NCI-H510A (cell line): ENCODE measurements at regions not wholly inside any gene's neighbourhood (a gene's known extent, or its start where the extent isn't known, plus 50 kb on each side); places are given as distances from the start of the nearest gene placed in this dataset.

Experiments
- DNase-seq: peaks from one replicate; lab custom pipeline; 2025; lab: John Stamatoyannopoulos, UW

DNA sequence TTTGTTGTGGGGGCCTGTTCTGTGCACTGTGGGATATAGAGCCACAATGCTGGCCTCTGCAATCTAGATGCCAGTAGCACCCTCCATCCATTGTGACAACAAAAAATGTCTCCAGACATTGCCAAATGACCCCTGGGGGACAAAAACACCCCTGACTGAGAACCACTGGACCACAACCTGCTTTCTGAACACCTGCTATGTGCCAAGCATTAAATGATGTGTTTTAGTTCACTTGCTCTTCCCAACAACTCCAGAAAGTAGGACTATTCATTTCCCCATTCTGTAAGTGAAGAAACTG, 367.0 kb upstream of the ERCC4 start:
- no peak for DNase-seq

DNA sequence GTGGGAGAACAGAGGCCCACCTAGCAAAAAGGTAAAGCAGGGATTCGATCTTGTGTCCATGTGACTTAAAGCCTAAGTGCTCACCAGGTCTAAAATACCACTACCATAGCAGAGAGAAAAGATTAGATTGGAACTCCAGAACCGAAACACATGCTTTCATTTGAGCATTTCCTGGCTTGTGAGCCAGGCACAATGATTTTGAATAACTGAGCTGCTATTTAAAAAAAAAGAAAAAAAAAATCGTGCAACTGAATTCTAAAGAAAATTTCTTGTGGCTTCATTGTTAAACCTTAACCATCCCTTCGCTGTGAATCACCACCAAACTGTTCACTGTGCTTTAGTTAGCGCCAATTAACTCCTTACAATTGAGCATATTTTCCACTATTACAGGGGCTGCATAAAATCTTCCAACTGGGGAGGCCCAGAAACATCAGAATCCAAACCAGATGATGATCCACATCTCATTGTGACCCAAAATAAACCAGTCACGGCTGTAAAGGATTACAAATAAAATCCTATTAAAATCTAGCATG, 366.4 kb upstream of the ERCC4 start:
- no peak for DNase-seq

DNA sequence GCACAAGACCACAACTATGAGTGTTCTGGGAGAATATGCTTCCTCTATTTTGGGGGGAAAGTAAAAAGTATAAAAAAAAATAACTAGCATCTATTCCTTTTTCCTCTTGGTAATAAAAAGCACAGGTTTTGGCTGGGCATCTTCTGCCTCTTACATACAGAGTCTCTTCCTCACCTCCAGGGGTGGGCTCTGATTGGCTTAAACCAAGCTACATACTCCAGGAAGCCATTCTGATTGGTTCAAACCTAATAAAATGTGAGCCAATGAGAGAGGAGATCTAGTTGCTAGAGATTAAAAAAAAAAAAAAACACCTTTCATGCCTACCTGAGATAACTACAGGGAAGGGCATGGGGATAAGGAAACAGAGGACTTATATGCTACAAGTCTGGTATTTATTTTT, 365.9 kb upstream of the ERCC4 start:
- no peak for DNase-seq

DNA sequence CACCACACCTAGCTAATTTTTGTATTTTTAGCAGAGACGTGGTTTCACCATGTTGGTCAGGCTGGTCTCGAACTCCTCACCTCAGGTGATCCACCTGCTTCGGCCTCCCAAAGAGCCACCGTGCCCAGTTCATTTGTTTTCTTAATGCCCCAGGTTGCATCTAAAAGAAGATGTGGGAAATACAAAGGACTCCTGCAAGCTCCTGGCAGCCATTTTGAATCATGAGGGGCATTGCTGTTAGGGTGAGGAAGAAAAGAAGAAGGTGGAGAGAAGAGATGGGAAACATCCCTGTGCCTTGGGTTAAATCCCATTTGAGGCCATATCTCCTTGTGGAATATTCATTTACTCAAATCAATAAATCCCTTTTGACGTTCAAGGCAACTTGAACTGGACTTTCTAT, 365.3 kb upstream of the ERCC4 start:
- no peak for DNase-seq

DNA sequence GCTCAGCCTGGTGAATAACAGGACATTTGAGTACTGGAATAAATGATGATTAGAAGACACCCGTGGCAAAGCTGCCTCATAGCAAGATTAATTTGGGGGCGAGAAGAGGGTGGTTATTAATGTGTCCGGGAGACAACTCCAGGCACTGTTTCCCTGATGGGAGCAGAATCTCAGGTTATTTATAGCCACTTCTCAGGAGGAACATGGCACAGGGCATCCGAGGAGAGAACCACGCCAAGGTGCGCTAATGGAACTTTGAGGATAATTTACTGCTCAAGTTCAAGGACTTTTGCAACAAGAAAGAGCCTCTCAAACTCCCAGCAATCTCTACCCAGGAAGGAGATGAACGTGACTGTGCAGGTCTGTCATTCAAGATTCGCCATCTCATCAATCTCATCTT, 362.5 kb upstream of the ERCC4 start:
- no peak for DNase-seq

DNA sequence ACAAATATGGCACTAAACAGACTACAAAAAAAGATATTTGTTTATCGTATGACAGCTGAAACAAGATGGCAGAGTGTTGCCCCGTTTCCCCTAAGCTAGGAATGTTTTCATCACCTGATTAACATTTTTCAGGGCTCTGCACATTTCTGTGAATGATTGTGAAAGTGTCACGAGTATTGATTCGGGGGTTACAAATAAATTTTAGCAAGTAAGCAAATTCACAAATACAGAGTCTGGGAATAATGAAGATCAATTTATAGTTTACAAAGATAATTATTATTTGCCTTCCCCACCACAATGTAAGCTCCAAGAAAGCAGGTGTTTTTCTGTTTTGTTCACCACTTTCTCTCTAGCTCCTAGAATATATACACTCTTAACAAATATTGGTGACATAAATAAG, 361.2 kb upstream of the ERCC4 start:
- DNase-seq, result no peak

DNA sequence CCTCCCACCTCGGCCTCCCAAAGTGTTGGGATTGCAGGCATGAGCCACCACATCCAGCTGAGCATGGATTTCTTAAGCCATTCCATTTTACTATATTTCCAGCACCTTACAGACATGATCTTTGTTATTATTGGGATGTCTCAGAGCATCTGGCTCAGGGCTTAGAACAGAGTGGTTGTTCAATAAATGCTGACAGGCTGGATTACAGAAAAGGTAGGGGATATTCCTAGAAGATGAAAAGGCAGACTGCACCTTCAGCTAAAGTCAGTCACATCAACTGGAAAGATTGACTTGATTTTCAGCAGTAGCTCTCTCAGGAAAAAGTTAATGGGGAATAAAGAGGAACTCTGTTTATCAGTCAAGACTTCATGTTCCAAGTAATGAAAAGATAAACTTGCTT, 360.3 kb upstream of the ERCC4 start:
- DNase-seq, result no peak

DNA sequence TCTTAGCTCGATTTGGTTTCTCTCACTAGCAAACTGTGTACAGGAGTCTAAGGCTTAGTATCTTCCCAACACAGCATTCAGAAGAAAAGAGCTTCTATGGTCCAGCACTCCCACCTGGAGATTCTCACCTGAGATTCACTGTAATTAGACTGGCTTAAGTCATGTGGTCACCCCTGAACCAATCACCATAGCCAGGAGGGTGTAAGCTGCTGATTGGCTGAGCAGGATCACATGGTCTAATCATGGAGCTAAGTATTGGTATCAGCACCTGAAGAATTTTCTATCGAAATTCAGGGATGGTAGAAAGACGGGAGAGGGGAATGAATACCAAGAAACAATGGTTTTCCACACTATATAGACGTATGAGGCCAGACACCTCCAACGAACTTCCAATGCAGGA, 359.8 kb upstream of the ERCC4 start:
- no peak for DNase-seq

DNA sequence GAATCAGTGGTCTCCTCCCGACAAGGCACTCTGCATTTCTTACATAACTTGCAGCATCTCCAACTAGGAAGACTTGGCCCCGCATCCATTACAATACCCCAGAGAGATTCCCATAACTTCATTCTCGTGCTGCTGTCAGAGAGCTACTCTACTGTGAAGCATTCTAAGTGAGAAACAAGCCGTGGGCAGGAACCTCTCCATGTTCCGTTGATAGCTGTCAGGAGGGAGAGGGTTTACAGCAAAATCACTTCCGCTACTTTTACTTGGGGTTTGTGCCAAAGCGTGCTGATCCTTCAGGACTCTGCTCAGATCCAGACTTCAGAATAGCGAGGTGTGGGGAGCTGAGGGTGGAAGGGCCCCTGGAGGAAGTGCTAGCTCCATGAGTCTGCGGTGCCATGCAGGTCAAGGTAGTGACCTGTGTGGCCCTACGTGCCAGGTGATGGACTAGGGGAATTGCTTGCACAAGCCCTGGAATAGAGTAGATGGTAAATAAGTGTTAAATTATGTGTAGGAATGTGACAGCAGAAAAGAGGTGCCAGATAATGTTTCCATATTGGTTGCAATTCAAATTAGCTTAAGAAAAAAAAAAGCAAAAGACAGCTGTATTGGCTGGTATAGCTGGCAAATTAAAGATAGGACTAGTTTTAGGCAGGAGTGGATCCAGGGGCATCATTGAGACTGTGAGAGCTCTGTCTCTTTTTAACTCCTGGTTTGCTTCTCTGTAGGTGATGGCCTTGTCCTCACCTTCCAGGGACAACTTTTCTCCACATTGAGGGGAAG, 358.5 kb upstream of the ERCC4 start:
- DNase-seq, result no peak

DNA sequence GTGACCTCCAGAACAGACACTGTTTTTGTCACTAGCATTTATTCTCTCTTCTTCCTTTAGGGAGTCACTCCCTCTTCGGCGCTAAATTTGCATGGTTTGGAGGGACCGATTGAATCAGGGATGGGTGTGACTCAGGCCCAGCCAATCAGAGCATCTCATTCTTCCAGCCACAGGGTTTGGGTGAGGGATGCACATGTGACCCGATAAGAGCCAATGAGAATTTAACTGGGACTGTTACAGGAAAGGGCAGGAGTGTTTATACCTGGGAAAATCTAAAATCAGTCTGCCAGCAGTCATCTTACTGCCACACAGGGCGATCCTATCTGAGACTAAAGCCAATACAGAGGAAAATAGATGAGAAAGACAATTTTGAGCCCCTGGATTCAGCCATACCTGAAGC, 351.2 kb upstream of the ERCC4 start:
- DNase-seq, result no peak

DNA sequence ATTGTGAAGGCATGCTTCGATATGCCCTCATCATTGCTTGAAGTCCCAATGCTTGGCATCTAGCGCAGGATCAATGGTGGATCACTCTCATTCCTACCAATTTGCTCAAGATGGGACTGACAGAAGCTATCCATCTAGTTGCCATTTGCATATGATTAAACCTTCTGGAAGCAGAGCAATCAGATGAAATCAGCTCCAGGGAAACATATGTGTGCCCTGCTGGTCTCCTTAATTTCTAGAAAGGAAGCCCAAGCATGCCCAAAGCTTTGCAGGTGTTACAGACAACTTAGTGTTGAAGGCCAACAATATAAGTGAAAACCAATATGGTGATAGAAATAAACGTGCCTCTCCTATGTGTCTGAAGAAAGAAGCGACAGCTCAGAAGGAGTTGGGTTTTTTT, 350.0 kb upstream of the ERCC4 start:
- DNase-seq, result no peak

DNA sequence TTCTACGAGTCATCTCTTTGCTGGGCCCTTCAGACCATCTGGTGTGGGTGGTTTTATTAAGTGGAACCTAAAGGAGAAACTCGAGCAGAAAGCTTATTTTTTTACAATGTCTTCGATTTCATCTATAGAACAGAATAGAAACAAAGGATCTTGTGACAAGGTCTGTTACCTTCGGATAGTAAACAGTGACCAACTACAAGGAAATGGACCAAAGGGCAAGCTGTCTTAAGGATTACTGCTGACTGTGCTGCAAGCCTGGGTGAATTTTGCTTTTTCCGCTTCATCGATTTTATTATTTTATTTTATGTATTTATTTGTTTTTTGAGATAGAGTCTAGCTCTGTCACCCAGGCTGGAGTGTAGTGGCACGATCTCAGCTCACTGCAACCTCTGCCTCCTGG, 348.9 kb upstream of the ERCC4 start:
- no peak for DNase-seq

DNA sequence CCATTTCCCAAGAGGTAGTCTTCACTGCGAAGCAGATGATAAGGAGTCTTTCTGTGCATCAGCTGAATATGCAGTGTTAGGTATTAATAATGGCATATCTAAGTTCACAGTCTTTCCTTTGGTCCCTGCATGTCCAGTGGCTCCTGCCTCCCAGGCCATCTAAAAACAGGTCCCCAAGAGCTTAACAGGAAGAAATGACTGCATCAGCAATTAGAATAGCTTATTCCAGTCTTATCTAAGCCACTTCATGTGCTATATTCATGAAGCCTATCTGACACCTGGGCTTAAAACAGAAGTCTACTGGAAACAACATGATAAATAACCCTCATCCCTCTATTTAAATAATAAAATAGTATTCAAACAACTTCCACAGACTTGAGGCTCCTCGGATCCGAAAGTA, 346.1 kb upstream of the ERCC4 start:
- no peak for DNase-seq

DNA sequence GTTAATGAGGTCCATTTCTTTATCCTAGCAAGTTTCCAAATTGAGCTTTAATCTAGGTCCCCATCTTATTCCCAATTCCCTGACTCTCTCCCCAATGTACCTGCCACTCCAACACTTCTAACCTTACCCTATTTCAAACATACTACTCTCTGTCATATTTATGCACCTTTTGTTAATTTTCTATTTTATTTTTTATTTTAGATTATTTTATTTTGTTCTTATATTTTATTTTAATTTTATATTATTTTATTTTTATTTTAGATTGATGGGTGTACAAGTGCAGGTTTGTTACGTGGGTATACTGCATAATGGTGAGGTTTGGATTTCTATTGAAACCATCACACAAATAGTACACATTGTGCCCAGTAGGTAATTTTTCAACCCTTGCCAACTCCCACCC, 333.9 kb upstream of the ERCC4 start:
- DNase-seq, result no peak

DNA sequence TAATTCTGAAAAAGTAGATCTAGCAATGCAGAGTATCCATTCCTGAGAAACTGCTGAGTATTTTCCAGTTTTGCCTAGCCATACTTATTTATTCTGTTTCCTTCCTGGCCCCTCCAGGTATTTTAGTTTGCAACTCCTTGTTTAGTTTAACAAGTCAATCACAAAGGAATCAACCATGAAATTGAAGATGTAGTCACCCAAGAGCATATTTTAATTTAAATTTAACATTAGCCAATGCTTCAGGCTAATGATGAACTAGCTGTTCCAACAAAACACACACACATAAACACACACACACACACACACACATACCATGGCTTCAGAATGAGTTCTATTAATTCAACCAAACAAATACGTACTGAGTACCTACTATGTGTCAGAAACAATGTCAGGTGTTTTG, 332.8 kb upstream of the ERCC4 start:
- DNase-seq, result no peak

DNA sequence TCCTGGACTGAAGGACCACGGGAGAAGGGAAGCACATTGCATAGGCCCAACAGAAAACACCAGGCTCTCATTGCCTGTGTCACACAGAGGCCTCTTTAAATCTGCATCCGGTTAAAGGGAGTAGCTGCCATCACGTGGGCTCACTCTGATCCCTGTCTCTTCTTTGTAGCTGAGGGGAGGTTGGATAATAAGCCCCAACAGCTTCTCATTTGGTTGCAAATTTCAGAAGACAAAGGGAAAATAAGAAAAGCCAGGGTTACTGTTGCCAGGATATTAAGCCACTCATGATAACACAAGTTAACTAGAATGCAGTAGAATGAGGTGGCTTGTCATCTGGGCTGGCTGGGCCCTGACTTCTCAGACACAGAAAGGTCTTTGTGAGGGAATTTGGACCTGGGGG, 325.1 kb upstream of the ERCC4 start:
- no peak for DNase-seq

DNA sequence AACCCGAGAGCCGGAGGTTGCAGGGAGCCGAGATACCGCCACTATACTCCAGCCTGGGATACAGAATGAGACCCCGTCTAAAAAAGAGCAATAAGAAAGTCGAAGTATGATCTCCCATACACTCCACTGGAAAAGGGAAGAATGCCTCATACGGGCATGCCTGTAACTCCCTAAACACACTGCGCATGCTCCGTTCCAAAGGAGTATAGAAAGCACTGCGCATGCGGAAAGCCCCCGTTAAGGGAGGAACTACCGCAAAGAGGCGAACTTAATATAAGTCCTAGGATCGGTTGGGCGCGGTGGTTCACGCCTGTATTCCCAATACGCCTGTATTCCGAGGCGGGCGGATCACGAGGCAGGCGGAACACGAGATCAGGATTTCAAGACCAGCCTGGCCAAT, 313.1 kb upstream of the ERCC4 start:
- DNase-seq, result no peak

DNA sequence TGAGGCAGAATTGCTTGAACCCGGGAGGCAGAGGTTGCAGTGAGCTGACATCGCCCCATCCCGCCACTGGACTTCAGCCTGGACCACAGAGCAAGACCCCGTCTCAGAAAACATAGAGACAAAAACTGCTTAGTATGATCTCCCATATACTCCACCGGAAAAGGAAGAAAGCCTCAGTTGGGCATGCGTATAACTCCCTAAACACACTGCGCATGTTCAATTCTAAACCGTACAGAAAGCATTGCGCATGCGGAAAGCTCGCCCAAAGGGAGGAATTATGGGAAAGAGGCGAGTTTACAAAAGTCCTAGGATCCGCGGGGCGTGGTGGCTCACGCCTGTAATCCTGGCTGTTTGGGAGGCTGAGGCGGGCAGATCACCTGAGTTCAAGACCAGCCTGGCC, 312.7 kb upstream of the ERCC4 start:
- no peak for DNase-seq

DNA sequence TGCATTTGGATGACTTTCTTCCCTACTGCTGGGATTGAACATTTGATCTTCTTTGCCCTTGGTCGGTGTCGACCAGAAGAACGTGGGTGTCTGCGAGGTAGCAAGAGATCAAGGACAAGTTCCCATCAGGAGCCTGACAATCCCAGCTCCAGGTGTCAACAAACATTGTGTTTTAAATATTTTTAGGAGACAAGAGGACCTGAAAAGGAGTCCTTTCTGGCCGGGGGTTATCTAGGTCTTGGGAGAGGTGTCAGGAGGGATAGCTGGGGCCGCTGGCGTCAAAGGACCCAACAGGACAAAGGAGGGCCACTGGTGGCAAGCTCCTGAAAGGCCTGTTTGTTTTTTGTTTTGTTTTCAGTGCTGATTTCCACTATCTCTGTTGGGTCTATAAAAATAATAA, 308.4 kb upstream of the ERCC4 start:
- no peak for DNase-seq

DNA sequence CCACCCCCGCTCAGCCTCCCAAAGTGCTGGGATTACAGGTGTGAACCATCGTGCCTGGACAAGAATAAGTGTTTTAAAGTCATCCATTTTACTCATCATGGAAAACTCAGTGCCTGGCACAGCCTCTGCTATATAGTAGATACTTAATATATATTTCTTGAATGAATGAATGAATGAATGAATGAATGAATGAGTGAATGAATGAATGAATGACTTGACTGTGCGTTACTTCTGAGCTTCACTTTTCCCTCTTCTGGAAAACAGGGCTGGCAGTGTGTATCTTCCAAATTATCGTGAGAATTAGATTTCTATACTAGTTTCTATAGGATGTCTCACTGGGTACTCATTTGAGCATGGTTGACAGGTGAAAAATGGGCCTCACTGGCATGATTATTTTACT, 307.3 kb upstream of the ERCC4 start:
- no peak for DNase-seq

DNA sequence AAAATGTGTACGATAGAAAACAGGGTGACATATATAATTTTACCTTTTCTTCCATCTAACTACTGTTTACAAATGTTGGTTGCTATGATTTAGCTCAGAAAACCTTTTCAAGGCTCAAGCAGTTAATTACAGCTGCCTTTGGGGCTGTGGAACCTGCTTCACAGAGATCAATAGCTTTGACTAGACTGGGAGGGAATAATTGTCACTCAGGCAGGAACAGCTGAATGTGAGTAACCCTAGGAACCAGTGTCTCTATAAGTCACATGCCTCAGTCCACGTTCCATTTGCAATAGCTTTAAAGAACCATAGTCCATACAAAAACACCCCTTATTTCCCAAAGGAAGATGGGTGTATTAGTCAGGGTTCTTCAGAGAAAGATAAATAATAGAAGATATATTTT, 306.8 kb upstream of the ERCC4 start:
- DNase-seq, result no peak

DNA sequence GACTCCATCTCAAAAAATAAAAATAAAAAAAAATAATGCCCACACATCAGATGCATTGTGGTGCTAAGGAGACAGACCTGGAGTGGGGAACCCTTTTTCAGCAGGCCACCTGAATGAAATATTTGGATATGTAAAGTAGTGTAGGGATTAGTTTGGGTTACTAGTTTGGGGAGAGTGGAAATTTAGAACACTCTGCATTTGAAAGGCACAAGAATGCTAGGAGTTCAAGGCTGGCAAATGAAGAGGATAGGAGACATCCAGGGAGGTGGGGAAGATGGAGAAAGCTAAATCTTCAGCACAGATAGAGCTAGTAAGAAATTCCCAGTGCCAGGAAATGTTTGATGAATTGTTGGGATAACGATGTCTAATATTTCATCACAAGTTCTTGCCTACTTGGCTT, 298.3 kb upstream of the ERCC4 start:
- no peak for DNase-seq

DNA sequence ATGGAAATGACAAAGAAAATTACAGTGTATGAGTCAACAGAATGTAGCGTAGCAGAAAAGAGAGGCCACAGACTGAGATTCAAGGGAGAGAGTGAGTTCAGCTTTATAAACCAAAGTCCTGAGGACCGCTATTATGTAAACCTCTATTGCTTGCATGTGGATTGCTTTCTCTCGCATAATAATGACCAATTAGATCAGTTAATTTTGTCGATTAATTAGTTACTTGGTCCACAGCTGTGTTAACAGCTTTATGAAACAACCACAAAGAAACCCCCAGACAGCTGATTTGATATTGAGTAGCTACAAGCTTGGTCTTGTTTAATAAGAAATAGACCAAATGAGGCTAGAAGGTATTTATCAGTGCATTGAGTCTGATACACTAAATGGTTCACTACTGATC, 291.8 kb upstream of the ERCC4 start:
- DNase-seq, result no peak

DNA sequence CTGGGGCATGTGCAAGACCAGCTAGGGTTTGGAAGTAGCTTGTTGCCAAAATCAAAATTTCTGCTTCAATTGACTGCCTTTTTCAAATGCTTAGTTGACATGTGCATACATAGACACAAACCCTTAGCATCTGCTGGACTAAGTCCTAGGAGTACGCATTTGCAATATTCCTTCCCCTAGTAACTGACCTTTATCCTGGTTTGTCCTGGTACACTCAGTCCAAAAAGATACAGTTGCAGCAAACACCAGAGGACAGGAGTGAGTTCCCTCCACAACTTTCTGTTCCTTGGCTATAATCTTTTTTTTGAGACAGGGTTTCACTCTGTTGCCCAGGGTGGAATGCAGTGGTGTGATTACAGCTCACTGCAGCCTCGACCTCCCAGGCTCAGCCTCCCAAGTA, 290.2 kb upstream of the ERCC4 start:
- no peak for DNase-seq

DNA sequence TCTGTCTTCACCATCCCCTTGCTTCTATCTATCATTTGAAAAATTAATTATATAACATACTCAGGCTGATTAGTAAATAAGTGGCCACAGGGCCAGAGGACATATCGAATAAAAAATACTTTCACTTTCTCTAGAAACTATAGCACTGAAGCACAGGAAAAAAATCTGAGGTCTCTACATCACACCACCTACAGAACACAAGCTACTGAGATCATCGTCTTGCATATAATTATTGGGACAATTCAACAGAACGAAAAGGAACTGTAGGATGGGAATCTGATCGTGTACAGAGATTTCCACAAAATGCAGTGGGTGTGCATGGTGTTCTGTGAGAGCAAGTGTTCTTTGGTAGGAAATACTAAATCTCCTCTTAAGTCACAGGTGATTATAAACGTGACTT, 289.6 kb upstream of the ERCC4 start:
- no peak for DNase-seq
